ENCODE measurements at regions not wholly inside any gene's neighbourhood (a gene's known extent, or its start where the extent isn't known, plus 50 kb on each side); places are given as distances from the start of the nearest gene placed in this dataset.

GRCh38 chr4:123104310-123105025, 182.1 kb upstream of the NUDT6 start:
- DNase-seq: no peak

- no peak for DNase-seq
Measured at GRCh38 chr4:123105026-123105420, 182.6 kb upstream of the NUDT6 start.

- DNase-seq: no peak
Measured at GRCh38 chr4:123106747-123107146, 184.3 kb upstream of the NUDT6 start.

GRCh38 chr4:123107444-123108252, 185.3 kb upstream of the NUDT6 start:
- DNase-seq: no peak

- no peak for DNase-seq
Measured at GRCh38 chr4:123109139-123109538, 186.7 kb upstream of the NUDT6 start.

- no peak for DNase-seq
Measured at GRCh38 chr4:123110147-123110546, 187.8 kb upstream of the NUDT6 start.

GRCh38 chr4:123110685-123111084, 188.3 kb upstream of the NUDT6 start:
- no peak for DNase-seq

GRCh38 chr4:123113155-123113554, 190.8 kb upstream of the NUDT6 start:
- DNase-seq: no peak

GRCh38 chr4:123114084-123114914, 191.9 kb upstream of the NUDT6 start:
- no peak for DNase-seq

GRCh38 chr4:123114915-123115756, 192.7 kb upstream of the NUDT6 start:
- no peak for DNase-seq

GRCh38 chr4:123116412-123116811, 194.0 kb upstream of the NUDT6 start:
- DNase-seq: no peak

- DNase-seq: no peak
Measured at GRCh38 chr4:123120473-123120872, 198.1 kb upstream of the NUDT6 start.

GRCh38 chr4:123121241-123121907, 199.0 kb upstream of the NUDT6 start:
- no peak for DNase-seq

GRCh38 chr4:123125477-123125876, 203.1 kb upstream of the NUDT6 start:
- no peak for DNase-seq

GRCh38 chr4:123127218-123127617, 204.8 kb upstream of the NUDT6 start:
- no peak for DNase-seq

- DNase-seq: no peak
Measured at GRCh38 chr4:123127875-123128274, 205.5 kb upstream of the NUDT6 start.

- no peak for DNase-seq
Measured at GRCh38 chr4:123133397-123134050, 211.1 kb upstream of the NUDT6 start.

GRCh38 chr4:123144616-123145015, 222.2 kb upstream of the NUDT6 start:
- DNase-seq: no peak

- DNase-seq: no peak
Measured at GRCh38 chr4:123158576-123158975, 236.2 kb upstream of the NUDT6 start.

- DNase-seq: no peak
Measured at GRCh38 chr4:123159479-123159878, 237.1 kb upstream of the NUDT6 start.

- no peak for DNase-seq
Measured at GRCh38 chr4:123162859-123163258, 233.7 kb upstream of the SPRY1 start.
